A673 (cell line): ENCODE measurements at regions not wholly inside any gene's neighbourhood (a gene's known extent, or its start where the extent isn't known, plus 50 kb on each side); places are given as distances from the start of the nearest gene placed in this dataset.

Source experiments
- EZH2 ChIP-seq: fragments of 200-600 bp; sonication (generic); IDR thresholded peaks from 2 replicates; pipeline ENCODE4 v1.6.1; 2017; ENCODE audit warnings: borderline replicate concordance, low read depth, mild to moderate bottlenecking, mixed read lengths, antibody characterized with exemption, low read length; ENCODE audit not compliant: poor library complexity, severe bottlenecking
- TF ChIP-seq, protein P1 (sequence below): fragments of 300-800, 200-600 bp; sonication (generic); conservative IDR thresholded peaks from 2 replicates; pipeline ENCODE4 v1.5.1; 2017; ENCODE audit warnings: low read depth, mild to moderate bottlenecking, antibody characterized with exemption, low read length, moderate library complexity, mixed read lengths

DNA sequence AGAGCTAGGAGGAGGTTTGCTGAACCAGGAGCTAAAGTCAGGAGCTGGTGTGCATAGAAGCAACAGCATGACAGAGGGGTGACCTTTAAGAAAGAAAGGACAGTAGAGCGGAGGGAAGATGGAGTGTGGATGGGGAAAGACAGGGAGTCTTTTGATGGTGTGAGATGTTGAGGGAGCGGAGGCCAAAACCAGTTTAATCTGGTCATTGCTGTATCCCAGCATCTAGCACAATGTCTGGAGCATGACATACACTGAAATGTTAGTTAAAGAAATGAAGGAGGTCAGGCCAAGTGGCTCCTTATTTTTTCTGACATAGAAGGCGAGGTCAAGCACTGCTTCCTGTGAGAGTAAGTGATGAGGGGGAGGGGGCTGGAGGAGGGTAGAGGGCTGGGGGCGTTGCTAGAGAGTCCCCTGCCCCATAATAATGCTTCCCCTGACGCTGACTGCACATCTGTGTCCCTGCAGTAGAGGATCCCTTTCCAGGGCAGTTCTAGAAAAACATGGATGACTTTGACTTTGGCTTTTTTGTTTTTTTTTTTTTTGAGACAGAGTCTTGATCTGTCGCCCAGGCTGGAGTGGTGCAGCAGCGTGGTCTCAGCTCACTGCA, 70.2 kb downstream of the ZNF467 start:
- TF ChIP-seq, protein P1, sequence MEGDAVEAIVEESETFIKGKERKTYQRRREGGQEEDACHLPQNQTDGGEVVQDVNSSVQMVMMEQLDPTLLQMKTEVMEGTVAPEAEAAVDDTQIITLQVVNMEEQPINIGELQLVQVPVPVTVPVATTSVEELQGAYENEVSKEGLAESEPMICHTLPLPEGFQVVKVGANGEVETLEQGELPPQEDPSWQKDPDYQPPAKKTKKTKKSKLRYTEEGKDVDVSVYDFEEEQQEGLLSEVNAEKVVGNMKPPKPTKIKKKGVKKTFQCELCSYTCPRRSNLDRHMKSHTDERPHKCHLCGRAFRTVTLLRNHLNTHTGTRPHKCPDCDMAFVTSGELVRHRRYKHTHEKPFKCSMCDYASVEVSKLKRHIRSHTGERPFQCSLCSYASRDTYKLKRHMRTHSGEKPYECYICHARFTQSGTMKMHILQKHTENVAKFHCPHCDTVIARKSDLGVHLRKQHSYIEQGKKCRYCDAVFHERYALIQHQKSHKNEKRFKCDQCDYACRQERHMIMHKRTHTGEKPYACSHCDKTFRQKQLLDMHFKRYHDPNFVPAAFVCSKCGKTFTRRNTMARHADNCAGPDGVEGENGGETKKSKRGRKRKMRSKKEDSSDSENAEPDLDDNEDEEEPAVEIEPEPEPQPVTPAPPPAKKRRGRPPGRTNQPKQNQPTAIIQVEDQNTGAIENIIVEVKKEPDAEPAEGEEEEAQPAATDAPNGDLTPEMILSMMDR, result no peak
- no peak for TF ChIP-seq EZH2
